Astrocyte (in vitro differentiated cells and primary cell): ENCODE measurements at regions not wholly inside any gene's neighbourhood (a gene's known extent, or its start where the extent isn't known, plus 50 kb on each side); places are given as distances from the start of the nearest gene placed in this dataset.

Source experiments
- EZH2 ChIP-seq: IDR thresholded peaks from 2 replicates; pipeline ENCODE4 v1.6.1; 2012; ENCODE audit warnings: mild to moderate bottlenecking, low read length, inconsistent platforms; ENCODE audit not compliant: insufficient read depth
- TF ChIP-seq, protein P1 (sequence below): IDR thresholded peaks from 2 replicates; pipeline ENCODE4 v1.5.1; 2011; ENCODE audit warnings: low read depth, mild to moderate bottlenecking, inconsistent platforms, low read length, moderate library complexity; ENCODE audit not compliant: insufficient read depth

DNA sequence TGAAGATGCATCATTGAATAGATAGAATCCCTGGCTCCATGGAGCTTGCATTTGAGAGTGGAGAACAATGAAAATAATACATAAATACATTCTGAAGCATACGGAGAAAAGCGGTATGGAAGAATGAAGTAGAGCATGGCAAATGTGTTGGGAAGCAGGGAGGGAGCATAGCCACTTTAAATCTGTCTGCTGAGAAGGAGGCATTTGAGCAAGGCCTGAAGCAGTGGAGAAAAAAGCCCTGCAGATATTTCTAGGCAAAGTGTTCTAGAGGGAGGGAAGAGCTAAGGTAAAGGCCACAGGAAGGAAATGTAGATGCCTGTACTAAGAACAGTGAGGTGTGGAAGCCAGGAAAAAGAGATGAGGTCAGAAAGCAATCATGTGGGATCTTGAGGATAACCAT lies 484.8 kb downstream of the CNTN3 start:
- TF ChIP-seq, protein P1, sequence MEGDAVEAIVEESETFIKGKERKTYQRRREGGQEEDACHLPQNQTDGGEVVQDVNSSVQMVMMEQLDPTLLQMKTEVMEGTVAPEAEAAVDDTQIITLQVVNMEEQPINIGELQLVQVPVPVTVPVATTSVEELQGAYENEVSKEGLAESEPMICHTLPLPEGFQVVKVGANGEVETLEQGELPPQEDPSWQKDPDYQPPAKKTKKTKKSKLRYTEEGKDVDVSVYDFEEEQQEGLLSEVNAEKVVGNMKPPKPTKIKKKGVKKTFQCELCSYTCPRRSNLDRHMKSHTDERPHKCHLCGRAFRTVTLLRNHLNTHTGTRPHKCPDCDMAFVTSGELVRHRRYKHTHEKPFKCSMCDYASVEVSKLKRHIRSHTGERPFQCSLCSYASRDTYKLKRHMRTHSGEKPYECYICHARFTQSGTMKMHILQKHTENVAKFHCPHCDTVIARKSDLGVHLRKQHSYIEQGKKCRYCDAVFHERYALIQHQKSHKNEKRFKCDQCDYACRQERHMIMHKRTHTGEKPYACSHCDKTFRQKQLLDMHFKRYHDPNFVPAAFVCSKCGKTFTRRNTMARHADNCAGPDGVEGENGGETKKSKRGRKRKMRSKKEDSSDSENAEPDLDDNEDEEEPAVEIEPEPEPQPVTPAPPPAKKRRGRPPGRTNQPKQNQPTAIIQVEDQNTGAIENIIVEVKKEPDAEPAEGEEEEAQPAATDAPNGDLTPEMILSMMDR: no peak
- no peak for TF ChIP-seq EZH2
